HUDEP-2 (cell line): ENCODE measurements at regions not wholly inside any gene's neighbourhood (a gene's known extent, or its start where the extent isn't known, plus 50 kb on each side); places are given as distances from the start of the nearest gene placed in this dataset.
"Not testable (repeated sequence)": the region's sequence is repeated elsewhere in the genome, so short reads cannot be mapped to it uniquely, and the experiment has no call there.

Experiments used
- DNase-seq, 76 experiments: peaks; one replicate each; lab custom pipeline; 2025; ENCODE audit not compliant: unreplicated experiment in 76 of 76; lab: John Stamatoyannopoulos, UW

DNA sequence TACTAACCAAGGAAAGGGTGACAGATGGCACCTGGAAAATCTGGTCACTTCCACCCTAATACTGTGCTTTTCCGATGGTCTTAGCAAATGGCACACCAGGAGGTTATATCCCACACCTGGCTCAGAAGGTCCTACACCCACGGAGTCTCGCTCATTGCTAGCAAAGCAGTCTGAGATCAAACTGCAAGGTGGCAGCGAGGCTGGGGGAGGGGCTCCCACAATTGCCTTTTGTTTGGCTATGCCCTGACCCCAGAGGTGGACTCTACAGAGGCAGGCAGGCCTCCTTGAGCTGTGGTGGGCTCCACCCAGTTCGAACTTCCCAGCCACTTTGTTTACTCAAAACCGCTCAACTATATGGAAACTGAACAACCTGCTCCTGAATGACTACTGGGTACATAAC, 50.3 kb upstream of the UGT2B15 start:
- not testable (repeated sequence) for DNase-seq

DNA sequence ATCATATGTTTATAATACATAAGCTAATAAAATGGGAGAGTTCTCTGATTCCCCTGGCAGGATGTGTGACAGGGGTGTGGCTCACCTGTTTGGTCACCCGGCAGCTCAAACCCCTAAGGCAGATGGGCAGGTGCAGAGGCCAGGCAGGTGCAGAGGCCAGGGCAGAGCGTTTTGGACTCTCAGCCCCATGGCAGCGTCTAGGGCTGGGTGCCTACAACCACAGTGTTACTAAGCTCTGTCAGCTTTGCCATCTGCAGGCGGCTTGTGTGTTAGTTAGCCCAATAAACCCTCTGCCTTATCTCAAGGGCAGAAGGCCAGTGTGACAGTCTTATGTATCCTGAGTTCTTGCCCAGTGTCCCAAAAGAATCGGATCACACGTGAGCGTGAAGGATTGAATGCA, 54.0 kb upstream of the UGT2B15 start:
- DNase-seq, result no peak

DNA sequence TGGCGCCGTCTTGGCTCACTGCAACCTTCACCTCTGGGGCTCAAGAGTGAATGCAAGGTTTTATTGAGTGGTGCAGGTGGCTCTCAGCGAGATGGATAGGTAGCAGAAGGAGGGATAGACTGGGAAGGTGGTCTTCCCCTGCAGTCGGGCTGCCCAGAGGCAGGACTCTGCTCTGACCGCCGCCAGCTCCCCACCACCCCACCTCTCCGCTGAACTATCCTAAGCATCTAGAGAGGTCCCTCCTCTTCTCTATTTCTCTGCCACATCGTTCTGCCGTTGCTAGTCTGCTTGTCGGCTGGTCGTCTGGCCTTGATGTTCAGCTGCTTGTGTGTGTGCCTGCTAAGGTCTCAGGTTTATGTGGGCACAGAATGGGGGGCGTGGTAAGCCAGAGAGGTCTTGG, 54.5 kb upstream of the UGT2B15 start:
- DNase-seq, result no peak

DNA sequence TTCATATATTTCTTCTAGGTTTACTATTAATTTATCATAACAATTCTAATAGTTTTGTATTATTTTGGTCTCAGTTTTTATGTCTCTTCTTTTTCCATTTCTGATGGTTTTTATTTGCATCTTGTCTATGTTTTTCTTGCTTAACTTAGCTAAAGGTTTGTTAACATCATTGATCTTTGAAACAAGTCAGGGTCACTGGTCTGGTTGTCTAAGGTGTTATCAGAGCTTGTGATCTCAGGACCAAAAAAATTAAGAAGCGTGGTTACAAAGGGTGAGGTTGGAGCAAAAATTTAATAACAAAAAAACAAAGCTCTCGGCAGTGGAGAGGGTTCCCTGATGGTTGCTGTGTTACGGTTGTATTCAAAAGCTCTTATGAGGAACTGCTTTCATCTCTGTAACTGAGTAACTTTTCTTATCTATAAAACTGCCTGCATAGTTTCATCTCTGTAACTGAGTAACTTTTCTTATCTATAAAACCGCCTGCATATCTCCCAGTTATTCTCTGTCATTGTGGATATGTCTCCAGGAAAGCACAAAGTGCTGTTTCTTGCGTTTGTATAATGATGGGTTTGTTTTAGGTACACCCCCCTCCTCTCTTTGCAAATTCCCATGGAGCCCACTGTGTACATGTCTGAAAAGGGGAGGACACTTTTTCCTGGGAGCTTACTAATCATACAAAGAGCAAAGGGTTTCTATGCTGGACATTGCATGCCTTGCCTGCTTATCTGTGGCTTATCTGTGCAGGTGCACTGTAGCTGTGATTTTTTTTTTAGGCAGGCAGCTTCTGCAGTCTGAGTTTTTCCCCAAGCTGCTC, 62.4 kb upstream of the UGT2B15 start:
- DNase-seq, result peak in 26 of 76 experiments; percentile 0 to 63 (median 16)

DNA sequence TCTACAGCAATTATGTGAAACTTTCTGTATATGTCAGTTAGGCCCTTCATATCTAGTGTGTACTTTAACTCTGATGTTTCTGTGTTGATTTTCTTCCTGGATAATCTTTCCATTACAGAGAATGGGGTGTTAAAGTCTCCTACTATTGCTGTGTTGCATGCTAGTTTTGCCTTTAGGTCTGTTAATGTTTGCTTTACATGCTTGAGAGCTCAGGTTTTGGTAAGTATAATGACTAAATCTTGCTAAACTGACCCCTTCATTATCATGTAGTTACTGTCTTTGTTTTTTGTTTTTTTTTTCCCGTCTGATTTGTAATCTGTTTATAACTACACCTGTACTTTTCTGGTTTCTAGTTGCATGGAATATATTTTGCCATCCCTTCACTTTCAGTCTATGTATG, 63.6 kb upstream of the UGT2B15 start:
- DNase-seq, result no peak

DNA sequence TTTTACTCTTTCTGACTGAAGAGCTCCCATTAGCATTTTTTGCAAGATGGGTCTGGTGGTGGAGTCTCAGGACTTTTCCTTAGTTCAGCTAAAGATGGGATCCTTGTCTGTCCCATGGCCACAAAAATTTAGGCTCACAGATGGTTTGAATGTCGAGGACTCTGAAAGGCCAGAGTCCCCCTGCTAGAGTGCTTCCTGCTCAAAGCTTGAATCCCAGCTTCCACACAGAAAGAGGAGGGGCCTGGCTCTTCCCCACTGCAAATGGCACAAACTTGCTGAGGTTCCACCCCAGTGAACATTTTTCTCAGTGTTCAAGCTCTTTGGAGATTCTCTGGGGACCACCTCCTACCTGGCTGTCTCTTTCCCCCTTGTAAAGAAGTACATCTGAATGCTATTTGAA, 64.7 kb upstream of the UGT2B15 start:
- DNase-seq, result no peak

DNA sequence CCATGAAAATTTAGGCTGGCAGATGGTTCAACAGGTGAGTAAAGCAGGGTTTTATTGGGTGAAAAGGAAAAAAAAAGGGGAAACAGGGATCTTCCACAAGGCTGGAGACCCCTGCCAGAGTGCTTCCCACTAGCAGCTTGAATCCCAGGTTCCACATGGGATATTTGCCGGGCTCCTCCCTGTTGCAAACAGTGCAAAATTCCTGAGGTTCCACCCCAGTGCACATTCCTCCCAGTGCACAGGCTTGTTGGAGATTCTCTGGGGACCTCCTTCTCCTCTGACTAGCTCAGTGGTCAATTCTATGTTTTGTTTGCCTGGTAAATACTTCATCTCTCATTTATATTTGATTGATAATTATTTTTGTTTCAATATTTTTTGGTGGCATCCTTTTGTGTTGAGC, 66.4 kb upstream of the UGT2B15 start:
- no peak for DNase-seq

DNA sequence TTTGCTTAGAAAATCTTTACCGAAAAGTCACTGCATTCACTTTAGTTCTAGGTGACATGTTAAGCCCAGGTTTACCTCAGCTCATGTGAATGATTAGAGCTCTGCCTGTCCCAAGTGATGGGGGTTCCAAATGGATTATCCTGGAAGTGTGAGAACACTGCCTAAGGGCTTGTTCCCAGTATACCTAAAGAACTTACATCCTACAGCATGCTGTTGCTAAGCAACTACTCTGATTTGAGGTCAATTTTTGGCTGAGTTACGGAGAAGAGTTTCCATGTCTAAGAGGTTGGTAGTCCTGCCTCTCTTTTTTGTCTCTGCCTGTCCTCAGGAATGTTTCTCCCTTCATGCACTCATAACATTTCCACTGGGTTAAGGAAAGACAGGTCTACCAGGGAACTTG, 67.6 kb upstream of the UGT2B15 start:
- no peak for DNase-seq

DNA sequence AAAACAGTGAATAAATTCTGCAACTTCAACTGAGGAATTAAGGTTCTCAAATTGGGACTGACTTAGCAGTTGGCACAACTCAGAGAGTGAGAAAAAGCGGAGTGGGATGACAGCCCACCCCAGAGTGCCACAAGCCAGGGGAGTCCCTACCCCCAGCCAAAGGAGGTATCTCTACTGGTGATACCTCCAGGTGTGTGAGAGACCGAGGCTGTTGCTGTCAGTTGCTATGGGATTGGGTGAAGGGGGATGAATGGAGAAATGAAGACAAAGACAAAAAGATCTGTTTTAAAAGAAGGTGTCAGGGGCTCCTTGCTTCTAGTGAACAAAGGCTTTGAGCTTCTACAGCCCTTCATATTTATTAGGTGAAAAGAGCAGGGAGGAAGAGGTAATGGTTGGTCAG, 71.4 kb upstream of the UGT2B10 start:
- DNase-seq, result no peak

DNA sequence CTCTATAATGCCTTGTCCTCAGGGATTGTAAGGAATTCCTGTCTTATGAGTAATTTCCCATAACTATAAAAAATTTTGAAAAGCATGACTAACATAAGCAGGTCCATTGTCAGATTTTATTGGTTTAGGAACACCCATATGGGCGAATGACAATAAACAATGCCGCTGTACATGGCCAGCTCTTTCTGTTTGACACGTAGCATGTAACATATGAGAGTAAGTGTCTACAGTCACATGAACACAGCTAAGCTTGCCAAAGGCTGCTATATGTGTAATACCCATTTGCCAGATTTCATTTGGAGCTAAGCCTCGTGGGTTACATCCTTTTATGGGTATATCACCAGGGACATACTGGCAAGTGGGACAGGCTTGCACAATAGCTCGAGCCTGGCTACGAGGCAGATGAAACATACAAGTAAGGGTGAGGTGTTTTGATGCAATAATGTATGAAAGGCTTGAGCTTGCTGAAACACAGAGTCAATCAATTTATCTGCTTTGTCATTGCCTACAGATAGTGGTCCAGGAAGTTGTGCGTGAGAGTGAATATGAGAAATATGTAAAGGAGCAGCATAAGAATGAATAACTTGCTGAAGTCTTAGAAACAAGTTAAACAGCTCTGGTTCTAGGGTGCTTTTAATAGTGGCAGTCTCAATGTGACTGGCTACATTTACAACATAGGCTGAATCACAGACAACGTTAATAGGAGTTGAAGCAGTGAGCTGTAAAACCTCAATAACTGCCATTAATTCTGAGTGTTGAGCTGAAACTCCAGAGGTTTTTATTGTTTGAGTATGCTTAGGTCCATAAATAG, 67.4 kb upstream of the UGT2B10 start:
- no peak for DNase-seq

DNA sequence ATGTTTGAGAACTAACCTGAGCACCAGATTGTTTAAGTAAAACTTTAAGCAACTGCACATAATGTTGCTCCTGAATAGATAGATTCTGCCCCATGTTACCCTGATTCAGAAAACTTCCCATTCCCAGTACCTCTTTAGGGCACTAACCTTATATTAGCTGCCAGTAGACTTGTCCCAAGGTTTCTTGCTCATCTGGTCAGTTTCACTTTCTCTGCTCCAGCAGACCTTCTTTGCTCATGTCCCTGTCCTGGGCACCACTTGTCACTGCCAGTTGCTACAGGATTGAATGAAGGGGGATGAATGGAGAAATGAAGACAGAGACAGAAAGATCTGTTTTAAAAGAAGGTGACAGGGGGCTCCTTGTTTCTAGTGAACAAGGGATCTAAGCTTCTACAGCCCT, 65.2 kb upstream of the UGT2B10 start:
- no peak for DNase-seq

DNA sequence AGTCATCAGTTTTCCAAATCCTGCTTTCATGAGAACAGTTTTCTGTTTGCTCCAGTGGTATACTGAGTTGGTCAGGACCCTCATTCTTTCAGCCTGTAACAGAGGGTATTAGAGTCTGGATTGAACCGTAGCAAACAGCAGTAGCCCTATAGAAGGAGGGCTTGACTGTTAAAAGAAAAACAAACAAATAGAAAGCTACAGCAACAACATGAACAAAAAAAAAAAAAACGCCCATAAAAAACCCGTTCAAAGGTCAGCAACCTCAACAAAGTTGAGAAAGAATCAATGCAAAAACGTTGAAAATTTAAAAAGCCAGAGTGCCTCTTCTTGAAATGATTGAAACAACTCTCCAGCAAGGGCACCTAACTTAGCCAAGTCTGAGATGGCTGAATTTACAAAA, 64.7 kb upstream of the UGT2B10 start:
- DNase-seq, result no peak

DNA sequence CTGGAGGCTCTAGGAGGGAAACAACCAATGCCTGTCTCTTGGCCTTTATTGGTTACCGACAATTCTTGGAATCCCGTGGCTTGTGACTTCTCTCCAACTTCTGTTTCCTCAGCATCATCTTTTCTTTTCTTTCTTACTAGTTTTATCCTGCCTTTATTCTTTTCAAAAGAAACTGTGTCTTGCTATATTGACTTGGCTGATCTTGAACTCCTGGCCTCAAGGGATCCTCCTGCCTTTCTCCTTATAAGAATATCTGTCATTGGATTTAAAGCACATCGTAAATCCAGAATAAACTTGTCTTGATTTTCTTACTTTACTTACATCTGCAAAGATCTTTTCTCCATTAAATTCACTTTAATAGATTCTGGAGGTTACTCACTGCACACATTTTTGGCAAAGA, 49.9 kb upstream of the UGT2B10 start:
- no peak for DNase-seq
